SU-DHL-6 (cell line): ENCODE measurements at regions not wholly inside any gene's neighbourhood (a gene's known extent, or its start where the extent isn't known, plus 50 kb on each side); places are given as distances from the start of the nearest gene placed in this dataset.
"Not testable (repeated sequence)": the region's sequence is repeated elsewhere in the genome, so short reads cannot be mapped to it uniquely, and the experiment has no call there.

Source experiments
- H2AFZ ChIP-seq: fragments of 200-600 bp; sonication (generic); 2 replicates; pipeline ENCODE4 v1.6.1; 2014; ENCODE audit warnings: low read depth, mild to moderate bottlenecking, moderate library complexity, mixed read lengths, antibody characterized with exemption, low read length; ENCODE audit not compliant: severe bottlenecking
- H3F3A ChIP-seq: fragments of 200-600 bp; shearing (Covaris generic); 2 replicates; pipeline ENCODE4 v1.6.0; 2016; ENCODE audit warnings: antibody characterized with exemption, mild to moderate bottlenecking; ENCODE audit not compliant: insufficient read depth
- H3K27ac ChIP-seq: fragments of 200-600 bp; sonication (generic); 2 replicates; pipeline ENCODE4 v1.5.1; 2016; ENCODE audit warnings: low read depth, mild to moderate bottlenecking, low read length, moderate library complexity, mixed read lengths
- H3K27me3 ChIP-seq: fragments of 200-600 bp; sonication (generic), shearing (Covaris generic); 2 replicates; pipeline ENCODE4 v1.6.0; 2014; ENCODE audit warnings: mild to moderate bottlenecking, low read length
- H3K36me3 ChIP-seq: fragments of 200-600 bp; sonication (generic); 2 replicates; pipeline ENCODE4 v1.6.1; 2014; ENCODE audit warnings: mild to moderate bottlenecking, low read length, mixed read lengths
- H3K4me2 ChIP-seq: fragments of 300-600, 200-600 bp; shearing (Covaris generic), sonication (generic); 2 replicates; pipeline ENCODE4 v1.6.0; 2014; ENCODE audit warnings: low read length, low read depth, mild to moderate bottlenecking; ENCODE audit not compliant: poor library complexity, severe bottlenecking
- H3K4me3 ChIP-seq: fragments of 200-600 bp; sonication (generic); 2 replicates; pipeline ENCODE4 v1.5.1; 2014; ENCODE audit warnings: antibody characterized with exemption, low read length, mild to moderate bottlenecking, mixed read lengths; ENCODE audit not compliant: insufficient read depth, poor library complexity, severe bottlenecking
- H3K79me2 ChIP-seq: fragments of 200-600 bp; sonication (generic); 2 replicates; pipeline ENCODE4 v1.6.1; 2014; ENCODE audit warnings: mild to moderate bottlenecking, low read length, moderate library complexity; ENCODE audit not compliant: insufficient read depth
- H3K9ac ChIP-seq: fragments of 200-600 bp; sonication (generic); 2 replicates; pipeline ENCODE4 v1.7.0; 2014; ENCODE audit warnings: mild to moderate bottlenecking, low read length
- H3K9me2 ChIP-seq: fragments of 200-600 bp; sonication (generic); replicated peaks from 2 replicates; pipeline ENCODE4 v1.6.1; 2014; ENCODE audit warnings: low read length; ENCODE audit not compliant: insufficient read depth
- H3K9me3 ChIP-seq: fragments of 200-600 bp; sonication (generic); 2 replicates; pipeline ENCODE4 v1.6.1; 2014; ENCODE audit warnings: low read length, mixed read lengths; ENCODE audit not compliant: insufficient read depth
- H4K20me1 ChIP-seq: fragments of 200-600 bp; sonication (generic); 2 replicates; pipeline ENCODE4 v1.6.1; 2014; ENCODE audit warnings: low read depth, mild to moderate bottlenecking, antibody characterized with exemption, low read length, moderate library complexity, mixed read lengths
- CTCF ChIP-seq: fragments of 200-600 bp; sonication (generic); IDR thresholded peaks from one replicate; pipeline ENCODE4 v1.5.1; 2017; ENCODE audit warnings: antibody characterized with exemption, mild to moderate bottlenecking, low read length, moderate library complexity; ENCODE audit not compliant: insufficient read depth, poor library complexity, severe bottlenecking
- EZH2phosphoT487 ChIP-seq: fragments of 200-600 bp; sonication (generic), shearing (Covaris generic); conservative IDR thresholded peaks from 2 replicates; pipeline ENCODE4 v1.6.1; 2018; ENCODE audit warnings: mild to moderate bottlenecking, antibody characterized with exemption, low read length, moderate library complexity, mixed read lengths

DNA sequence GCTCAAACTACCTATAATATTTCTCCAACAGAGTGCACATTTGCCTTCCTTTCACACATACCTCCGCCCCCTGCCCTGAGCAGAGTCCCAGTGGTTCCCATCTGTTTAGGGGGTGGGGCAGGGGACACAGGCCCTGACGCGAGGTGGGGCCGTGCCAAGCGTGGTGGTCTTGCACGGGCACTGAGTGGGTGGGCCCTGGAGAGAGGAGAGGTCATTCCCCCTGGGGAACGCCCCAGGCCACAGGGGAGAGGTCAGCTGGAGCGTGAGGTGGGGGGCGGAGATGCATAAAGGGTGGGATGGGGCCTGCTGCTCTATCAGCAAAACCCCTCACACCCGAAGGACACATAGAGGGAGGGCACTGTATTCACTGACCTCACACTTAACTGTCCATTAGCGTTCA is 441.9 kb downstream of the TMEM121 start:
- H3K9me3 ChIP-seq, result no peaks in the 10 kb centered on the region
- H3K4me3 ChIP-seq, result no peak overlapping the region
- no peak overlapping the region for H2AFZ ChIP-seq
- H3K27ac ChIP-seq, result no peak overlapping the region
- no peaks in the 10 kb centered on the region for H4K20me1 ChIP-seq
- no peaks in the 10 kb centered on the region for H3K9me2 ChIP-seq
- H3K36me3 ChIP-seq, result no peaks in the 10 kb centered on the region
- no peak overlapping the region for H3K9ac ChIP-seq
- no peak overlapping the region for H3K4me2 ChIP-seq
- H3K79me2 ChIP-seq, result no peaks in the 10 kb centered on the region
- H3F3A ChIP-seq, result no peaks in the 10 kb centered on the region
- no peak for TF ChIP-seq CTCF
- TF ChIP-seq EZH2phosphoT487, result no peak
- H3K27me3 ChIP-seq, result no peaks in the 10 kb centered on the region

DNA sequence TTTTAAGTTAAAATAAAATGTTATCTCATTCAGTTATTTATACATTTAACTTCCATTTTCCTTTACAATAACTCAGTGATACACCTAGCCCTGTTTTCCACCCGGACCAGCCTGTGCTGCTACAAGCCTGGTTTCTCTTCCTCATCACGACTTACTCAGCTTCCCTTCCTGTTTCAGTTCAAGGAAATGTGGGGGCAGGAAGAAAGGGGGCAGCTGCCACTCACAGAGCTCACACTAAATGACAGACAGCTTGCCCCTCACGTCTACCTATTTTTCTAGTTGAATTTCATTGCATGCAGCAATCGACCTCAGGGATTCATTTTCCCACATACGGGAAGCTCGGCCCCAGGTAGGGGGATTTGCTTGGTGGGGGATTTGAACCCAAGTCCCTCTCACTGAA is 442.6 kb downstream of the TMEM121 start:
- not testable (repeated sequence) for H3K27me3 ChIP-seq, H3K79me2 ChIP-seq, H3K9me2 ChIP-seq, H3K4me2 ChIP-seq, H3K4me3 ChIP-seq, H3K27ac ChIP-seq, H4K20me1 ChIP-seq, H3K36me3 ChIP-seq, H3K9me3 ChIP-seq, H3F3A ChIP-seq, H3K9ac ChIP-seq, H2AFZ ChIP-seq

GRCh38 chr14:105970821-105971220 is 444.4 kb downstream of the TMEM121 start:
- H3K9me3 ChIP-seq, H3K27me3 ChIP-seq, H2AFZ ChIP-seq, H3K4me3 ChIP-seq, H3K79me2 ChIP-seq, H3K36me3 ChIP-seq, H3F3A ChIP-seq, H4K20me1 ChIP-seq, H3K9me2 ChIP-seq, H3K4me2 ChIP-seq, H3K9ac ChIP-seq, H3K27ac ChIP-seq: not testable (repeated sequence)

- Histone ChIP-seq H3K36me3 (no peaks in the 10 kb centered on the region), H3K4me3 (no peak overlapping the region), H2AFZ (no peak overlapping the region), H3K9ac (no peak overlapping the region), H3K9me2 (no peaks in the 10 kb centered on the region), H3K27me3 (no peaks in the 10 kb centered on the region), H3F3A (no peaks in the 10 kb centered on the region), H3K9me3 (no peaks in the 10 kb centered on the region), H3K4me2 (no peak overlapping the region), H3K79me2 (no peaks in the 10 kb centered on the region), H3K27ac (no peak overlapping the region), H4K20me1 (no peaks in the 10 kb centered on the region)
- TF ChIP-seq EZH2phosphoT487 (no peak), CTCF (no peak)
Observed at GRCh38 chr14:105971593-105972500, 445.5 kb downstream of the TMEM121 start.
